Stimulated activated CD8-positive, alpha-beta memory T cell treated with anti-CD3 and anti-CD28 coated beads, Interleukin-15, amount 100 ng/mL, for 48 hours (primary cell): ENCODE measurements at regions not wholly inside any gene's neighbourhood (a gene's known extent, or its start where the extent isn't known, plus 50 kb on each side); places are given as distances from the start of the nearest gene placed in this dataset.
"Not testable (repeated sequence)": the region's sequence is repeated elsewhere in the genome, so short reads cannot be mapped to it uniquely, and the experiment has no call there.

Experiments used
- DNase-seq, 2 donors: peaks; one replicate each; pipeline ENCODE4 v3.0.0-alpha.2; 2020; ENCODE audit warnings: low read depth in 2 of 2

DNA sequence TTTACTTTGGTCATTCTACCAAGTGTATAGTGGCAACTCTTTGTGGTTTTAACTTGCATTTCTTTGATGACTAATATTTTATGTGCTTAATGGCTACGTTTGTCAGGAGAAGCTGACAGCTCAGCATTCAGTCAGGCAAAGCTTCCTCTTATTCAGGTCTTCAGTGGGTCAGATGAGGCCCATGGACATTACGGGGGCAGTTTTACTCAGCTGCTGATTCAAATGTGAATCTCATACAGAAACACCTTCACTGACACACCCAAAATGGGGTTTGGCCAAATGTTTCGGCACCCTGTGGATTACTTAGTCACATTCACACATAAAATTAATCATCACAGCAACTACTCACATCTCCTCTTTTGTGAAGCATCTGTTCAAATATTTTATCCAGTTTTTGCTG is 104.9 kb upstream of the PLD5 start:
- DNase-seq, result no peak

DNA sequence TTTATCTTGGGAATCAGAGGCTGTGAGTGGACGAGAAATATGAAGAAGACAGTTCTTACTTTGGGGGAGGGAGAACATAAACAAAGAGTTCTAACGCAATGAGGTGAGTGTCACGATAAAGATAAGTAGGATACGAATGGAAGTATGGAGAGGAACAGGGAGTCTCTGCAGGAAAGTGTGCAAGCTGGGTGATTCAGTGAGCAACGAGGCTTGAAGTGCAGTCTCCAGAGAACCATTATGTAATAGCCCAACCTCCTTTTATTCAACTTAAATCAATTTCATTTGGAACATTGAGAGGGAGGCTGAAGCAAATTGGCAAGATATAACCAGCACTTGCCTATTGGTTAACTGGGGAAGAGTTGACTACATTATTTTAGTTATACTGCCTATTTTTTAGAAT is 99.3 kb upstream of the PLD5 start:
- no peak for DNase-seq

DNA sequence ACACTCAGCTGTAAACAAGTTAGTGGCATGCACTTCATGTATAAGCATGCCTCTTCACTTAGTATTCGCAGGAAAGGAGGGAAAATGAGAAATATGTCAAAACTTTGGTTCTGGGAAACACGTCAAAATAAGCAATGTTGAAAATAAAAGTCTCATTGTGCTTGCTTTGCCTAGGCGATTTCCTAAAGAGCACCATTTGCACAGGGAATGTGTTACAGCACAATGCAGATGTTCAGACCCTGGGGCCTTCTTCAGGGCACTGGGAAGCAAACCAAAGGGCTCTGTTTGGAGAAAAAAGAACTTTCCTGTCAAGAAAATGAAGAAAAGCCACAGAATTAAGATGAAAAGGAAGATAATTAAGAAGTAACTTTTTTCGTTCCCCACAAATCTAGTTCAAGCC is 98.6 kb upstream of the PLD5 start:
- no peak for DNase-seq

DNA sequence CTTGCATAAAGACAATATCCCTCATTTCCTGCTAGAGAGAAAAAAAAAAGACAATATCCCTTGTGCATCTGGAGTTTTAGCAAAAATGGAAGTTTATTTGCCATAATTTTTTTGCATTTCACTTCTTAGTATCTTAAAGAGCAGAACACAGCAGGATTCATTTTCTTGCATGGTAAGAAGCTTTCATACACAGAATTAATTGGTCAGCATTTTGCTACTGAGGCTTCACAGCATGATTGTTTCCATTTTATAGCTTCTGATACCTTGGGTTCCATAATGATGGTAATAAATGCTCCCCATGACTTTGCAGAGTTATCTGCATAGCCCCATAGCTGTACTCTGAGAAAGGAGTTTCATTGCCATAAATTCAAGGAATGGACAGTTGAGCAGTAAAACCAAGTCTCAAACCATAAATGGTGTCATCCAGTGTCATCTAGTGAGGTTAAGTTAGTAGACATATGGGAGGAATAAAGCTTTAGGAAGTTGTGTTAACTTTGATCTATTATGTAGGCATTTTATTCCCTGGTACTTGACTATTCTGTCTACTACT is 88.8 kb upstream of the PLD5 start:
- no peak for DNase-seq

DNA sequence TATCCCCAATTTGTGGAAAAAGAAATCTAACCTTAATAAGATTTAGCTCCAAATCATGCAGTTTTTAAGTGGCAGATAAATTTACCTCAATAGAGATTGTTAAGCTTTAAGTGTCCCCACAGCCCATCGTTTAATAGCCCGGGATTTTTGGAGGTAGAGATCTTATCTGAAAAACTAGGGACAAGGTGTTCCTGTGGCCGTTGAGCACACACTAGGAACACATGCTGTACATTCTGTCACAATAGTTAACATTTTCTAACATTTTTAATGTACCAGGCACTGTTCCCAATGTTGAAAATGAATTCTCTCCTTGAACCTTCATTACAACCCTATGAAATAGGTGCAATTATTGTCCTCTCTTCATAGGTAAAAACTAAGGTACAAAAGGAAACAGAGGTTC is 85.7 kb upstream of the PLD5 start:
- no peak for DNase-seq

DNA sequence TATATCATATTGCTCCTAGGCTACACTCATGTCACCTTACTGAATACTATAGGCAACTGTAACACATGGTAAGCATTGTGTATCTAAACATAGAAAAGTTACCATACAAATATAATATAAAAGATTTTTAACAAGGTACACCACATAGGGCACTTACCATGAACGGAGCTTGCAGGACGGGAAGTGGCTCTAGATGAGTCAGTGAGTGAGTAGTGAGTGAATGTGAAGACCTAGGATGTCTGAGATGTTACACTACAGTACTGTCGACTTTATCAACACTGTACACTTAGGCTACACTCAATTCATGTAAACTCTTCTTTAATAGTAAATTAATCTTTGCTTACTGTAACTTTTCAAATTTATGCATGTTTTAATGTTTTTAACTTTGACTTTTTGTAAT is 81.0 kb upstream of the PLD5 start:
- DNase-seq, result no peak

DNA sequence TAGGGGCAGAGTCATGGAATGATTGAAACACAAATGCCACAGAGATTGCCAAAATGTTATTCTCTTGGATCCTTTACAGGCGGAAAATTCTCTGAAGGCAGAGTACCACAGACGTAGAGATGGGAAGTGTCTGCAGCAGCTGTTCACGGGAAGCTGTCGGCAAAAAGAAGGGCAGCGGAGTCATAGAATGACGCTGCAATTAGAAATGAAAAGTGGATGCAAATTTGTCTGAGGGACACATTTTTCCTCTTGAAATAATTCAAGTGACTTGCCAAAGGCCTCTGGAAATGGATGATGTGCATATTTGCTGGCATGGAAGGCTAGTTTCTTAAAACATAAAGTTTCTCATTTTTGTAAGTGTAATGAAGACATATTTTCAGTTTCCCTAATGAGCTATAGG is 77.5 kb upstream of the PLD5 start:
- no peak for DNase-seq

DNA sequence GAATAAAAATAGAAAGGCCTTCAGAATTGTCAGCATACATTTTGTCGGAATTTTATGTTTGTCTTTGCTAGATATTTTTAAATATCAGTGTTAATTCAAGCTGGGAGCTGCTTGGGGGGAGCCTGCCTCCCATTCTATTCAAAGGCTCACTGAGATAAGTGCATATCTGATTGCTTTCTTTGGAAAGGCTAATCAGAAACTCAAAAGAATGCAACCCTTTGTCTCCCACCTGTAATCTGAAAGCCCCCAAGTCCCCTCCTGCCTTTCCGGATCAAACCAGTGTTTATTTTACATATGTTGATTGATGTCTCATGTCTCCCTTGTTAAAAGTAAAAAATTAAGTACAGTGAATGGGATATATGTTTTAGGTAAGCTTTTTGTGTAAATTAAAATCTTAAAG is 69.3 kb upstream of the PLD5 start:
- not testable (repeated sequence) for DNase-seq

DNA sequence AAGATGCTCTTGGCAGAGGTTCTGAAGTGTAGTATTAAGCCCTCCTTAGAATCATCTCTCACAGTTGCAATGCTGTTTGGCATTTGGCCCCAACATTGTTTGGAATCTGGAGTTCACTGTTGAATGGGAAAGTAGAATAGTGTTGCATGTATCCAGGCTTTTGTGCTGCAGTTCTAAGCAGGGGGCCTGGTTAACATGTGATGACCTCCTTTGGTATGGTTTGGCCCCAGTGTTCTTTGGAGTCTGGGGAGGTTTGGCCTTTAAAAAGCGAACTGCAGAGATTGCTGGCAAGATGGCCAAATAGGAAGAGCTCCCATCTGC is 61.8 kb upstream of the PLD5 start:
- no peak for DNase-seq

DNA sequence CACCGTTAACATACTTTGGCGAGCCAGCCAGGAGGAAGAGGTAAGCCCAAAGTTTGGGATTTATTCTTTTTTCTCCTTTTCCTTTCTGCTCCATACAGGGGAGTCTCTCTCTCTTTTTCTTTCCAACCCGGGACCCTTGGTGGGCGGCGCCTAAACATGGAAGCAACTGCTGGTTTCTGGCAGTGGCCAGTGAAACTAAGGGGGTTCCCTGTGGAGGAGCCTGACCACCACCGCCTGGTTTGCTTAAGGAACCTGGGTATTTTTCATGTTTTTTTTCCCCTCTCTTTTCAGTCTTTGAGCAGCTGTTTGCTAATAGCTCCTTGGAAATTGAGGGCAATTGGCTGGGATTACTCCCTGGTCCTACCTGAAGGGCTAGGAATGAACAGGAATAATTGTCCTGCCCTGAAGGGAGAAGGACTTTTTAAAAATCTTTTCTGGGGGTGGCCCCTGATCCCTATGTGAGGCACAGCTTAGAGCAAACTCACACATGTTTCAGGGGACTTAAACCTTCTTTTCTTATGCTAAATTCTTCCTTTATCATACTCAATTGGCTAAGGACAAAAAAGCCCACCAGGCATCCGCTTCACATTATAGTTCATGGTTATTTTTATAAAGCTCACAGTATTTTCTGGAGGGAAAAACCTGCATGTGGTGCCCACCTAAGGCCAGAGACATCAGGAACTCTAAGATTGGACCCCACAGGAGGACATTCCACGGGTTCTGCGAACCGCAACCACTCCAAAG is 61.3 kb upstream of the PLD5 start:
- no peak for DNase-seq

DNA sequence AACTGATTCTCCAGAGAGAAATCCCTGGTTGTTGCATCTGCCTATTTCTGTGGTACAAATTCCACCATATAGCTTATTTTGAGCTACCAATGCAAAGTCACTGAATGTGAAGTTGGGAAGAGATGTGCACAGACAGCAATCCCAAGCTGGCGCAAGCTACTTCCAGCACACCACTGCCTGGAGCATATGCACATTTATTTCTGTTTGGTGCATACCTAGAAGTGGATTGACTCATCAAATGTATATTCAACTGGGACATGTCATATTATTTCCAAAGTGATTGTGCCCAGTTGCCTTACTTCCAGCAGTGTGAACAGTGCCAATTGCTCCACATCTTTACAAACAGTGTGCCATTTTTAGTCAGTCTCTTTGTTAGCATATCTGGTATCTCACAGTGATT is 58.2 kb upstream of the PLD5 start:
- DNase-seq, result no peak

DNA sequence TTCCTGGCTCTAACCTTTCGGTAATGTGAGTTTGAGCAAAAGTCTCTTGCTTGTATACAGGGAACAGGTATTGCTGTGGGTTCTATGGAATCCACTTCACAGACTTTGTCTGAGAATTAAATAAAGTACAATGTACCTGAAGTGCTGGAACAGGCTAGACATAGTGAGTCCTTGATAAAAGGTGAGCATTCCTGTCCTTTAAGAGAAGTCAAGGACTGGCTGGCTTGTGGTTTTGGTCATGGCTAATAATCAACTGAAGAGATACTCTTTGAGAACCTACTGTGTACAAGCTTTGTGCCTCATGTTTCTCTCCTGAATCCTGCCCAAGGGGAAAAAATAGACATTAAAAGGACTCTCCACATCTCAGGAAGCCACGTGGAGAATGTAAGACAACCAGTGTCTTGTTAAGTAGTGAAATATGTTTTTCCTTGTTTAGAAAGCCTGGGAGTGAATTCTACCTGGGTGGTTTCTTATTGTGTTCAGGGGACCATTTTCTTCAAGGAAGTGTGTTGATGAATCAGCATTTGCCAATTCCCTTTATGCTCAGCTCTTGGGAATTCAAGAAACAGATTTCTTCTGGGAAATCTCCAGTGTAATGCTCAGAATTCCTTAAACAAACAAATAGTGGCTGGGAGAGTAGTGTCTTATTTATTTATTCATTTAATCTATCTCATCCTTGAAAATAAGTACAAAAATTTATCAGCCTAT is 55.2 kb upstream of the PLD5 start:
- DNase-seq, result no peak
